HG03095 (cell line): ENCODE measurements at regions not wholly inside any gene's neighbourhood (a gene's known extent, or its start where the extent isn't known, plus 50 kb on each side); places are given as distances from the start of the nearest gene placed in this dataset.
"Not testable (repeated sequence)": the region's sequence is repeated elsewhere in the genome, so short reads cannot be mapped to it uniquely, and the experiment has no call there.

Experiments used
- ATAC-seq: cut with Tn5 transposase; IDR thresholded peaks from one replicate; pipeline ENCODE4 v1.9.1; 2021; ENCODE audit warnings: moderate library complexity; ENCODE audit not compliant: unreplicated experiment

GRCh38 chr18:66894851-66895250, 291.0 kb upstream of the CDH19 start:
- ATAC-seq = no peak

- not testable (repeated sequence) for ATAC-seq
Observed at GRCh38 chr18:66892388-66892787, 288.5 kb upstream of the CDH19 start.

- ATAC-seq = no peak
Observed at GRCh38 chr18:66874812-66875474, 271.1 kb upstream of the CDH19 start.

- no peak for ATAC-seq
Observed at GRCh38 chr18:66874375-66874774, 270.5 kb upstream of the CDH19 start.

GRCh38 chr18:66873899-66874298, 270.0 kb upstream of the CDH19 start:
- no peak for ATAC-seq

GRCh38 chr18:66872277-66872676, 268.4 kb upstream of the CDH19 start:
- ATAC-seq = no peak

GRCh38 chr18:66867653-66868052, 263.8 kb upstream of the CDH19 start:
- ATAC-seq = no peak

- ATAC-seq = not testable (repeated sequence)
Observed at GRCh38 chr18:66866427-66866940, 262.6 kb upstream of the CDH19 start.

- ATAC-seq = no peak
Observed at GRCh38 chr18:66838340-66838987, 234.6 kb upstream of the CDH19 start.

GRCh38 chr18:66833646-66834045, 229.8 kb upstream of the CDH19 start:
- ATAC-seq = no peak

- no peak for ATAC-seq
Observed at GRCh38 chr18:66826211-66826610, 222.3 kb upstream of the CDH19 start.

- ATAC-seq = no peak
Observed at GRCh38 chr18:66825347-66825746, 221.5 kb upstream of the CDH19 start.

GRCh38 chr18:66819235-66819634, 215.3 kb upstream of the CDH19 start:
- ATAC-seq = no peak

- ATAC-seq = no peak
Observed at GRCh38 chr18:66813138-66813537, 209.2 kb upstream of the CDH19 start.

- no peak for ATAC-seq
Observed at GRCh38 chr18:66795051-66795450, 191.2 kb upstream of the CDH19 start.

GRCh38 chr18:66792466-66792865, 188.6 kb upstream of the CDH19 start:
- ATAC-seq = no peak

GRCh38 chr18:66780609-66781008, 176.7 kb upstream of the CDH19 start:
- ATAC-seq = no peak

GRCh38 chr18:66778048-66778447, 174.2 kb upstream of the CDH19 start:
- ATAC-seq = no peak

- no peak for ATAC-seq
Observed at GRCh38 chr18:66769375-66769774, 165.5 kb upstream of the CDH19 start.

GRCh38 chr18:66764230-66764629, 160.3 kb upstream of the CDH19 start:
- no peak for ATAC-seq

- no peak for ATAC-seq
Observed at GRCh38 chr18:66761166-66761565, 157.3 kb upstream of the CDH19 start.

- no peak for ATAC-seq
Observed at GRCh38 chr18:66760559-66760958, 156.7 kb upstream of the CDH19 start.
